22Rv1 (cell line): ENCODE measurements at regions not wholly inside any gene's neighbourhood (a gene's known extent, or its start where the extent isn't known, plus 50 kb on each side); places are given as distances from the start of the nearest gene placed in this dataset.

ENCODE experiments used
- H3K27ac ChIP-seq: fragments of 450-650 bp; 2 replicates; pipeline ENCODE4 v1.5.1; 2017
- CTCF ChIP-seq: fragments of 450-650 bp; IDR thresholded peaks from 2 replicates; pipeline ENCODE4 v1.5.1; 2017; ENCODE audit warnings: mild to moderate bottlenecking
- ZFX ChIP-seq: fragments of 450-650 bp; IDR thresholded peaks from 2 replicates; pipeline ENCODE4 v1.6.1; 2017; ENCODE audit warnings: antibody characterized with exemption, borderline replicate concordance

GRCh38 chr5:124866355-124867136, 120.1 kb upstream of the ZNF608 start:
- H3K27ac ChIP-seq = no peak overlapping the region
- TF ChIP-seq CTCF (no peak), ZFX (no peak)

DNA sequence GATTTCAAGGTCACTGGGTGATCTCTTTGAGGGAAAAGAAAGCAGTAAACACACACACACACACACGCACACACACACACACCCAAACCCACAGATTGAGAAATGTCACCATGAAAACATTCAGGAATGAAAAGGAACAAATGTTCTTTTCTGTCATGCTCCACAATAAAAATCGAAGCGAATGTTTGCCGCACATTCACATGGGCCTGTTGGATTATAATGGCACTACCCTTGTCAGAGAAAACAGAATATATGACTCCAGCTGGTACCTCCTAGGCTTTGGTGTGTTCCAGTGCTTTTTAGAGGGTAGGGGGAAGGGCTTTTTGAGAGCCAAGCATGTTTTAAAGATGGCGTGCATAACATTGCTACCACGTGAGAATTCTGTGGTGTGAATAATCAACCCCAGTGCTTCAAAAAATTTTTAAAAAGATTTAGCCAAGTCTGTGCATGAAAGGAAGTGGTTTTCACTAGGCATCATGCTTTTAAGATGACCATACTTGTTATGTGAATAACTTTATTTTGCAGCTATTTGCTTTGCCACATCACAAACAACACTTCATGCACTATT, 120.8 kb upstream of the ZNF608 start:
- H3K27ac ChIP-seq = no peak overlapping the region
- TF ChIP-seq ZFX (no peak), CTCF (no peak)

- H3K27ac ChIP-seq = no peak overlapping the region
- TF ChIP-seq CTCF (no peak), ZFX (no peak)
Observed at GRCh38 chr5:124868676-124869075, 122.2 kb upstream of the ZNF608 start.

DNA sequence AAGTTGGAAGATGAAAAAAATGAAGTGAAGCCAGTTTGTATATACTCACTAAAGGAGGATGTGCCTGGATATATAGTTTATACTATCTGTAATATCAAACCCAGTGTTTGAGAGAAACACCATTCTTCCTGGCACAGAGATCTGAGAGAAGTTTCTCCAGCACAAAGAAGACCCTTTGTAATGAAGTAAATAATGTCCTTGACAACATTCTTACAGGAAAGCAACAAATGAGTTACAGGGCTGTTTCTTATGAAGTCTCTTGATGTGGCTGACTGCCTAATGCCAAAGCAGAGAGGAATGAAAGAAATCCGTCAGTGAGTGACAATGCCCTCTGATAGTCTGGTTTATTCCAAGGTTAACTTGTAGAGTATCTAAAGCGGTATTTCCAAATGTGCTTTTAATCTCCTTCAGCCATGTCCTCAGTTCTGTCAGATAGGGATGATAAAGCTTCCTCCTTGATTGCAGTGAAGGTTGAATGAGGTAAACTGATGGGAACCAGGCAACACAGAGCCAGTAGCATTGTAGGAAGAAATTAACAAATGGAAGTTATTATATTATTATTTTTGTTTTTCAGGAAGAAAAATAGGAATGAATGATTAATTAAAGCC, 123.1 kb upstream of the ZNF608 start:
- no peak overlapping the region for H3K27ac ChIP-seq
- TF ChIP-seq ZFX (no peak), CTCF (no peak)

GRCh38 chr5:124870070-124870469, 123.6 kb upstream of the ZNF608 start:
- TF ChIP-seq CTCF (no peak), ZFX (no peak)
- H3K27ac ChIP-seq = no peak overlapping the region

GRCh38 chr5:124871303-124871702, 124.9 kb upstream of the ZNF608 start:
- TF ChIP-seq ZFX (no peak), CTCF (no peak)
- no peak overlapping the region for H3K27ac ChIP-seq

- no peak overlapping the region for H3K27ac ChIP-seq
- TF ChIP-seq CTCF (no peak), ZFX (no peak)
Observed at GRCh38 chr5:124872086-124872485, 125.6 kb upstream of the ZNF608 start.
